ENCODE measurements at regions not wholly inside any gene's neighbourhood (a gene's known extent, or its start where the extent isn't known, plus 50 kb on each side); places are given as distances from the start of the nearest gene placed in this dataset.

- no peak overlapping the region for H3K4me3 ChIP-seq
- no peak overlapping the region for H3K27ac ChIP-seq
- H3K9me3 ChIP-seq = no peaks in the 10 kb centered on the region
- DNase-seq = no peak
- no peaks in the 10 kb centered on the region for H3K36me3 ChIP-seq
- no peaks in the 10 kb centered on the region for H3K4me1 ChIP-seq
- TF ChIP-seq CTCF (IDR thresholded peaks at IDR 0.05) (no peak), POLR2A (IDR thresholded peaks at IDR 0.05) (no peak)
- H3K27me3 ChIP-seq = no peaks in the 10 kb centered on the region
Measured at GRCh38 chr6:159512571-159512970, 180.5 kb downstream of the SOD2 start.

- TF ChIP-seq POLR2A (IDR thresholded peaks at IDR 0.05) (no peak), CTCF (IDR thresholded peaks at IDR 0.05) (no peak)
- DNase-seq = no peak
Measured at GRCh38 chr6:159512104-159512503, 180.9 kb downstream of the SOD2 start.

GRCh38 chr6:159510141-159510540 is 182.9 kb downstream of the SOD2 start:
- Histone ChIP-seq H3K36me3 (no peaks in the 10 kb centered on the region), H3K9me3 (no peaks in the 10 kb centered on the region), H3K4me3 (no peak overlapping the region), H3K4me1 (no peaks in the 10 kb centered on the region), H3K27ac (no peak overlapping the region), H3K27me3 (no peaks in the 10 kb centered on the region)
- DNase-seq = no peak
- TF ChIP-seq POLR2A (IDR thresholded peaks at IDR 0.05) (no peak), CTCF (IDR thresholded peaks at IDR 0.05) (no peak)

More at GRCh38 chr6:159512104-159512503, 180.9 kb downstream of the SOD2 start:
- H3K4me3 ChIP-seq = no peak overlapping the region
- H3K9me3 ChIP-seq = no peaks in the 10 kb centered on the region
- no peaks in the 10 kb centered on the region for H3K4me1 ChIP-seq
- no peak overlapping the region for H3K27ac ChIP-seq
- no peaks in the 10 kb centered on the region for H3K36me3 ChIP-seq
- H3K27me3 ChIP-seq = no peaks in the 10 kb centered on the region

- no peaks in the 10 kb centered on the region for H3K27me3 ChIP-seq
- H3K4me1 ChIP-seq = no peaks in the 10 kb centered on the region
- H3K9me3 ChIP-seq = no peaks in the 10 kb centered on the region
- H3K27ac ChIP-seq = no peak overlapping the region
- H3K4me3 ChIP-seq = no peak overlapping the region
- TF ChIP-seq POLR2A (IDR thresholded peaks at IDR 0.05) = no peak
- no peak for TF ChIP-seq CTCF (IDR thresholded peaks at IDR 0.05)
- H3K36me3 ChIP-seq = no peaks in the 10 kb centered on the region
- no peak for DNase-seq
Measured at GRCh38 chr6:159508931-159509330, 184.1 kb downstream of the SOD2 start.

GRCh38 chr6:159506048-159506447 is 187.0 kb downstream of the SOD2 start:
- Histone ChIP-seq H3K4me3 (no peak overlapping the region), H3K36me3 (no peaks in the 10 kb centered on the region), H3K4me1 (no peaks in the 10 kb centered on the region), H3K9me3 (no peaks in the 10 kb centered on the region), H3K27ac (no peak overlapping the region), H3K27me3 (no peaks in the 10 kb centered on the region)
- no peak for DNase-seq
- TF ChIP-seq POLR2A (IDR thresholded peaks at IDR 0.05) (no peak), CTCF (IDR thresholded peaks at IDR 0.05) (no peak)
